ENCODE measurements at regions not wholly inside any gene's neighbourhood (a gene's known extent, or its start where the extent isn't known, plus 50 kb on each side); places are given as distances from the start of the nearest gene placed in this dataset.

GRCh38 chr14:95763875-95764274, 50.0 kb upstream of the TCL1A start:
- TF ChIP-seq USF2 (IDR thresholded peaks at IDR 0.05; ENCODE audit: borderline replicate concordance, low read depth, low read length), result no peak
- TF ChIP-seq EZH2phosphoT487 (IDR thresholded peaks at IDR 0.05; ENCODE audit: borderline replicate concordance, low read depth), result no peak
- no peak for TF ChIP-seq EP300 (IDR thresholded peaks at IDR 0.05; ENCODE audit: borderline replicate concordance in 1 of 2, low read depth in 1 of 2, low read length in 1 of 2)
- TF ChIP-seq, protein P1, sequence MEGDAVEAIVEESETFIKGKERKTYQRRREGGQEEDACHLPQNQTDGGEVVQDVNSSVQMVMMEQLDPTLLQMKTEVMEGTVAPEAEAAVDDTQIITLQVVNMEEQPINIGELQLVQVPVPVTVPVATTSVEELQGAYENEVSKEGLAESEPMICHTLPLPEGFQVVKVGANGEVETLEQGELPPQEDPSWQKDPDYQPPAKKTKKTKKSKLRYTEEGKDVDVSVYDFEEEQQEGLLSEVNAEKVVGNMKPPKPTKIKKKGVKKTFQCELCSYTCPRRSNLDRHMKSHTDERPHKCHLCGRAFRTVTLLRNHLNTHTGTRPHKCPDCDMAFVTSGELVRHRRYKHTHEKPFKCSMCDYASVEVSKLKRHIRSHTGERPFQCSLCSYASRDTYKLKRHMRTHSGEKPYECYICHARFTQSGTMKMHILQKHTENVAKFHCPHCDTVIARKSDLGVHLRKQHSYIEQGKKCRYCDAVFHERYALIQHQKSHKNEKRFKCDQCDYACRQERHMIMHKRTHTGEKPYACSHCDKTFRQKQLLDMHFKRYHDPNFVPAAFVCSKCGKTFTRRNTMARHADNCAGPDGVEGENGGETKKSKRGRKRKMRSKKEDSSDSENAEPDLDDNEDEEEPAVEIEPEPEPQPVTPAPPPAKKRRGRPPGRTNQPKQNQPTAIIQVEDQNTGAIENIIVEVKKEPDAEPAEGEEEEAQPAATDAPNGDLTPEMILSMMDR (IDR thresholded peaks at IDR 0.05), result no peak
- TF ChIP-seq CHD2 (IDR thresholded peaks at IDR 0.05; ENCODE audit: low read length, partially characterized antibody), result no peak
- no peak for TF ChIP-seq ZBTB33 (IDR thresholded peaks at IDR 0.05; ENCODE audit: borderline replicate concordance, low read depth)
